ENCODE measurements at regions not wholly inside any gene's neighbourhood (a gene's known extent, or its start where the extent isn't known, plus 50 kb on each side); places are given as distances from the start of the nearest gene placed in this dataset.

DNA sequence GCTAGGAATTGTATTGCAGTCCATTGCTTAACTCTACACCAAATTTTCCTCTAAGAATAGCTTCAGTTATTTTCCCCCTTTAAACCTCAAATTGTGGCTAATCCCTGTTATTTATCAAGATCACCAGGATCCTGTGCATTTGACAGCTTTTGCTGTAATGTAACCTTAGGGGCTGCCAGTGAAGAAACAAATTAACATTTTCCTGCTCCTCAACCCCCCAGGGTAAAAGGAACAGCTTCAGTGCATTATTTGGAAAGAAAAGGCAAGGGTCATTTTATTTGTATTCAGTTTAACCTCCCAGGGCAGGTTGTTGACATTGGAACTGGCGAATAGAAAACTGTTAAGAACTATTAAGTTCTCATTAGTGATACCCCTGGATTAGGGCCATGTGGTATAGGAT is 57.0 kb downstream of the PCDH20 start:
- Histone ChIP-seq H3K36me3 (replicated peaks in 1 of 2; ENCODE audit: insufficient read depth in 1 of 2, low read depth in 2 of 2) (no peaks in the 10 kb centered on the region), H3K27me3 (no peaks in the 10 kb centered on the region), H3K27ac (no peak overlapping the region), H3K4me3 (no peak overlapping the region), H3K9me3 (no peaks in the 10 kb centered on the region), H3K4me1 (no peaks in the 10 kb centered on the region)
- no peak for DNase-seq
- WGBS, 2 donors, result 23 to 25% methylated on average over 1 of the region's 1 CpG
- ATAC-seq, result no peak
- TF ChIP-seq POLR2A (IDR thresholded peaks at IDR 0.05), result no peak
- TF ChIP-seq, protein P1, sequence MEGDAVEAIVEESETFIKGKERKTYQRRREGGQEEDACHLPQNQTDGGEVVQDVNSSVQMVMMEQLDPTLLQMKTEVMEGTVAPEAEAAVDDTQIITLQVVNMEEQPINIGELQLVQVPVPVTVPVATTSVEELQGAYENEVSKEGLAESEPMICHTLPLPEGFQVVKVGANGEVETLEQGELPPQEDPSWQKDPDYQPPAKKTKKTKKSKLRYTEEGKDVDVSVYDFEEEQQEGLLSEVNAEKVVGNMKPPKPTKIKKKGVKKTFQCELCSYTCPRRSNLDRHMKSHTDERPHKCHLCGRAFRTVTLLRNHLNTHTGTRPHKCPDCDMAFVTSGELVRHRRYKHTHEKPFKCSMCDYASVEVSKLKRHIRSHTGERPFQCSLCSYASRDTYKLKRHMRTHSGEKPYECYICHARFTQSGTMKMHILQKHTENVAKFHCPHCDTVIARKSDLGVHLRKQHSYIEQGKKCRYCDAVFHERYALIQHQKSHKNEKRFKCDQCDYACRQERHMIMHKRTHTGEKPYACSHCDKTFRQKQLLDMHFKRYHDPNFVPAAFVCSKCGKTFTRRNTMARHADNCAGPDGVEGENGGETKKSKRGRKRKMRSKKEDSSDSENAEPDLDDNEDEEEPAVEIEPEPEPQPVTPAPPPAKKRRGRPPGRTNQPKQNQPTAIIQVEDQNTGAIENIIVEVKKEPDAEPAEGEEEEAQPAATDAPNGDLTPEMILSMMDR (IDR thresholded peaks at IDR 0.05), result no peak
- intact Hi-C loops (cut with DNase I), result no loop called here

DNA sequence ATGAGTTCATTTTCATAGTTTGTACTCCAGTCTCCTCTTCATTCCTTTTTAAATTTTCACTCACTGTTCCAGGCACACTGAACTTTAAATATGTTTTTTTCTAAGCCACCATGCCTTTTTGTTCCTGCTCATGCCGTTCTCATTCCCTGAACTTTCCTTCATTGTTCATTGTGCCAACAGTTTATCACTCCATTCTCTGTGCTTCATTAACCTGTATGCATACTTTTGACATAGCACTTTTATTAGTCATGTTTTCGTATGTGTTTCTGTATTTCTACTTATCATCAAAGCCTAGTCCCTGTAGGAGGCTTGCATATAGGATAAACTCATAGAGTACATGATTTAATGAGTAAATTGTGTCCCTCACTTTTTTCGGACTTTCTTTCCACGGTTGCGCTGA is 65.3 kb downstream of the PCDH20 start:
- WGBS, 2 donors, result 68 to 71% methylated on average over 5 of the region's 5 CpGs
- Histone ChIP-seq H3K27ac (no peak overlapping the region), H3K4me3 (no peak overlapping the region), H3K36me3 (replicated peaks in 1 of 2; ENCODE audit: insufficient read depth in 1 of 2, low read depth in 2 of 2) (no peaks in the 10 kb centered on the region), H3K9me3 (no peaks in the 10 kb centered on the region), H3K27me3 (no peaks in the 10 kb centered on the region), H3K4me1 (no peaks in the 10 kb centered on the region)
- DNase-seq (no peak), ATAC-seq (no peak)
- TF ChIP-seq, protein P1 (IDR thresholded peaks at IDR 0.05), result no peak
- TF ChIP-seq POLR2A (IDR thresholded peaks at IDR 0.05), result no peak
- intact Hi-C loops (cut with DNase I), result no loop called here

- Histone ChIP-seq H3K4me1 (no peaks in the 10 kb centered on the region), H3K4me3 (no peak overlapping the region)
- WGBS, 2 donors, result 73 to 89% methylated on average over 18 to 45 of the region's 45 CpGs
Observed at GRCh38 chr13:61339054-61339621, 76.5 kb downstream of the PCDH20 start.

GRCh38 chr13:61316647-61317046 is 99.0 kb downstream of the PCDH20 start:
- intact Hi-C loops (cut with DNase I), result no loop called here
- DNase-seq (no peak), ATAC-seq (no peak)
- no peaks in the 10 kb centered on the region for H3K36me3 ChIP-seq (replicated peaks in 1 of 2; ENCODE audit: insufficient read depth in 1 of 2, low read depth in 2 of 2)
- H3K9me3 ChIP-seq, result no peaks in the 10 kb centered on the region
- no peaks in the 10 kb centered on the region for H3K27me3 ChIP-seq
- no peak overlapping the region for H3K27ac ChIP-seq
- TF ChIP-seq, protein P1 (IDR thresholded peaks at IDR 0.05), result no peak
- TF ChIP-seq POLR2A (IDR thresholded peaks at IDR 0.05), result no peak
- no peak overlapping the region for H3K4me3 ChIP-seq
- WGBS, 2 donors, result 69 to 78% methylated on average over 1 of the region's 1 CpG
- H3K4me1 ChIP-seq, result no peaks in the 10 kb centered on the region

More at GRCh38 chr13:61339054-61339621, 76.5 kb downstream of the PCDH20 start:
- intact Hi-C loops (cut with DNase I), result no loop called here
- H3K27ac ChIP-seq, result no peak overlapping the region
- ATAC-seq (no peak), DNase-seq (no peak)
- TF ChIP-seq, protein P1 (IDR thresholded peaks at IDR 0.05), result no peak
- no peak for TF ChIP-seq POLR2A (IDR thresholded peaks at IDR 0.05)
- H3K27me3 ChIP-seq, result no peaks in the 10 kb centered on the region
- no peaks in the 10 kb centered on the region for H3K9me3 ChIP-seq
- H3K36me3 ChIP-seq (replicated peaks in 1 of 2; ENCODE audit: insufficient read depth in 1 of 2, low read depth in 2 of 2), result no peaks in the 10 kb centered on the region

DNA sequence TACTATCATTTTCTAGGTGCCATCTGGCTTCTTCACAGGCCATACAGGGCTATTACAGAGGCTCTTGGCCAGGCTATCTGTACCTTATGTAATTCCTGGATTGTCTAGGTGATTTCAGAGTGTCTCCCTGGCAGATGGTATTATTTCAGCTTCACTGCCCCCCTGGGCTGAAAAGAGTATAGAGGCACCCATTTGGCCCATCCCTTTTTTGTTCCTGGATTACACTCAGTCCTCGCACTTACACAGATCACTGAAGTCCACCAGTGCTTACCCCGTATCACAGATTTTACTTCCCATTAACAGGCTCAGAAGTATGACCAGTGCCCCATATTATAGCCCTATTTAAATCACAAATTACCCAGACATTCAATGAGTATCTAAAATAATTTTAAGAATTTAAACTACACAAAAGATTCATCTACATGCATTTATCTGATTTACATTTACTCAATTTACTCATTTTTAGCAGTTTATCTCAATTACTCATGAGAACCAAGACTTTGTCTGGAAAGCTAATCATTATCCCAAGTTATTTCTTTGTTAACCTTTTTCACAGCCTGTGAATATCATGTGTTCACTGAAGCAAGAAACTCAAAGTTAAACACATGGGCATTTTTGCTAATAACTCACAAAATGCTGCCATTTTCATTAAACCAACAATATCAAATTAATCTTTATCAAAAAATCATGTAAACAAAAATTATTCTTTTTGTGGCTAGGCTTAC is 121.0 kb downstream of the PCDH20 start:
- no peak for ATAC-seq
- Histone ChIP-seq H3K4me1 (no peaks in the 10 kb centered on the region), H3K27me3 (no peaks in the 10 kb centered on the region), H3K27ac (no peak overlapping the region), H3K9me3 (no peaks in the 10 kb centered on the region), H3K4me3 (no peak overlapping the region), H3K36me3 (replicated peaks in 1 of 2; ENCODE audit: insufficient read depth in 1 of 2, low read depth in 2 of 2) (no peaks in the 10 kb centered on the region)
- 67 to 85% methylated on average over 2 of the region's 2 CpGs for WGBS, 2 donors
- DNase-seq, result no peak
- intact Hi-C loops (cut with DNase I), result no loop called here
- TF ChIP-seq, protein P1 (IDR thresholded peaks at IDR 0.05), result no peak
- TF ChIP-seq POLR2A (IDR thresholded peaks at IDR 0.05), result no peak

All from body of pancreas (tissue), 4 donors.